ENCODE measurements at regions not wholly inside any gene's neighbourhood (a gene's known extent, or its start where the extent isn't known, plus 50 kb on each side); places are given as distances from the start of the nearest gene placed in this dataset.

GRCh38 chr1:185426848-185427247 is 109.8 kb upstream of the IVNS1ABP start:
- TF ChIP-seq, protein P1, sequence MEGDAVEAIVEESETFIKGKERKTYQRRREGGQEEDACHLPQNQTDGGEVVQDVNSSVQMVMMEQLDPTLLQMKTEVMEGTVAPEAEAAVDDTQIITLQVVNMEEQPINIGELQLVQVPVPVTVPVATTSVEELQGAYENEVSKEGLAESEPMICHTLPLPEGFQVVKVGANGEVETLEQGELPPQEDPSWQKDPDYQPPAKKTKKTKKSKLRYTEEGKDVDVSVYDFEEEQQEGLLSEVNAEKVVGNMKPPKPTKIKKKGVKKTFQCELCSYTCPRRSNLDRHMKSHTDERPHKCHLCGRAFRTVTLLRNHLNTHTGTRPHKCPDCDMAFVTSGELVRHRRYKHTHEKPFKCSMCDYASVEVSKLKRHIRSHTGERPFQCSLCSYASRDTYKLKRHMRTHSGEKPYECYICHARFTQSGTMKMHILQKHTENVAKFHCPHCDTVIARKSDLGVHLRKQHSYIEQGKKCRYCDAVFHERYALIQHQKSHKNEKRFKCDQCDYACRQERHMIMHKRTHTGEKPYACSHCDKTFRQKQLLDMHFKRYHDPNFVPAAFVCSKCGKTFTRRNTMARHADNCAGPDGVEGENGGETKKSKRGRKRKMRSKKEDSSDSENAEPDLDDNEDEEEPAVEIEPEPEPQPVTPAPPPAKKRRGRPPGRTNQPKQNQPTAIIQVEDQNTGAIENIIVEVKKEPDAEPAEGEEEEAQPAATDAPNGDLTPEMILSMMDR (IDR thresholded peaks at IDR 0.05) = no peak
- no peak for TF ChIP-seq POLR2A (IDR thresholded peaks at IDR 0.05)

Measured in sigmoid colon (tissue), 3 donors.